Calu3 (cell line): ENCODE measurements at regions not wholly inside any gene's neighbourhood (a gene's known extent, or its start where the extent isn't known, plus 50 kb on each side); places are given as distances from the start of the nearest gene placed in this dataset.

Source experiments
- BruUV-seq: library from RNA; stranded (reverse); fragments of 400-500 nt; replicated peaks from 2 replicates; lab custom pipeline; 2021; lab: Mats Ljungman, UMichigan
- CTCF ChIA-PET: fragments of 300-600 bp; sonication (Branson Sonifier 250); formaldehyde crosslinking; loops from one replicate; lab custom pipeline; 2022; ENCODE audit warnings: antibody characterized with exemption; lab: Charles Lee
- DNase-seq: peaks from one replicate; pipeline ENCODE4 v3.0.0; 2022
- H3K27ac Mint-ChIP-seq: one replicate; pipeline ENCODE4 v1.8.0; 2022; ENCODE audit warnings: mixed read lengths; ENCODE audit not compliant: unreplicated experiment
- H3K27me3 Mint-ChIP-seq: one replicate; pipeline ENCODE4 v1.8.0; 2022; ENCODE audit warnings: mixed read lengths; ENCODE audit not compliant: unreplicated experiment
- H3K36me3 Mint-ChIP-seq: one replicate; pipeline ENCODE4 v1.8.0; 2022; ENCODE audit warnings: mild to moderate bottlenecking, moderate library complexity, mixed read lengths; ENCODE audit not compliant: insufficient read depth, unreplicated experiment
- H3K4me1 Mint-ChIP-seq: one replicate; pipeline ENCODE4 v1.8.0; 2022; ENCODE audit warnings: mild to moderate bottlenecking, low read depth, mixed read lengths; ENCODE audit not compliant: unreplicated experiment
- H3K4me3 Mint-ChIP-seq: one replicate; pipeline ENCODE4 v1.8.0; 2022; ENCODE audit warnings: mild to moderate bottlenecking, low read depth, moderate library complexity, mixed read lengths; ENCODE audit not compliant: unreplicated experiment
- H3K9me3 Mint-ChIP-seq: one replicate; pipeline ENCODE4 v1.8.0; 2022; ENCODE audit warnings: low read depth, mixed read lengths; ENCODE audit not compliant: unreplicated experiment
- CTCF ChIP-seq: fragments of 200-600 bp; IDR thresholded peaks from one replicate; pipeline ENCODE4 v1.8.0; 2022; ENCODE audit warnings: antibody characterized with exemption; ENCODE audit not compliant: unreplicated experiment
- intact Hi-C: fragments of 100-400 bp; cut with micrococcal nuclease; formaldehyde crosslinking; loops from one replicate; pipeline ENCODE4 v1.10.0; 2022; ENCODE audit not compliant: unreplicated experiment

- Mint-ChIP-seq H3K27ac (no peak overlapping the region), H3K9me3 (no peaks in the 10 kb centered on the region), H3K36me3 (no peaks in the 10 kb centered on the region), H3K4me1 (no peaks in the 10 kb centered on the region), H3K27me3 (peaks cover 46% of the 10 kb centered on the region), H3K4me3 (no peak overlapping the region)
- intact Hi-C loops = no loop called here
- BruUV-seq = no TSS peak
- DNase-seq = no peak
- TF ChIP-seq CTCF = no peak
- CTCF ChIA-PET = interaction anchor here (0.5 to 3.9 kb wide), 9 partner anchors 9 to 1686 kb away, joined by 3 to 56 read pairs (median 4); partner anchors contain the start of gene GALNT18
These were observed 171.2 kb upstream of the ZBED5 start for GRCh38 chr11:11029027-11029426.

GRCh38 chr11:11028017-11028692 lies 170.3 kb upstream of the ZBED5 start:
- BruUV-seq = no TSS peak
- TF ChIP-seq CTCF = peak; percentile 66
- intact Hi-C loops = loop anchor here (1.0 kb wide), 1 partner anchor 759 kb away; no protein-coding TSS in a partner anchor
- Mint-ChIP-seq H3K4me3 (no peak overlapping the region), H3K27me3 (peaks cover 43% of the 10 kb centered on the region), H3K27ac (no peak overlapping the region), H3K9me3 (no peaks in the 10 kb centered on the region), H3K4me1 (no peaks in the 10 kb centered on the region), H3K36me3 (no peaks in the 10 kb centered on the region)
- peak; percentile 87 for DNase-seq
- CTCF ChIA-PET = interaction anchor here (0.5 to 3.9 kb wide), 22 partner anchors 10 to 1685 kb away, joined by 3 to 56 read pairs (median 4); partner anchors contain the start of gene GALNT18

GRCh38 chr11:11027288-11027687 lies 169.4 kb upstream of the ZBED5 start:
- Mint-ChIP-seq H3K36me3 (no peaks in the 10 kb centered on the region), H3K4me1 (no peaks in the 10 kb centered on the region), H3K27ac (no peak overlapping the region), H3K4me3 (no peak overlapping the region), H3K9me3 (no peaks in the 10 kb centered on the region), H3K27me3 (peaks cover 35% of the 10 kb centered on the region)
- CTCF ChIA-PET = interaction anchor here (0.5 to 3.9 kb wide), 6 partner anchors 50 to 760 kb away, joined by 4 to 56 read pairs (median 8); no protein-coding TSS in a partner anchor
- no peak for TF ChIP-seq CTCF
- intact Hi-C loops = no loop called here
- DNase-seq = no peak
- BruUV-seq = no TSS peak

- Mint-ChIP-seq H3K36me3 (no peaks in the 10 kb centered on the region), H3K4me1 (no peaks in the 10 kb centered on the region), H3K27ac (no peak overlapping the region), H3K4me3 (no peak overlapping the region), H3K27me3 (peaks cover 26% of the 10 kb centered on the region), H3K9me3 (no peaks in the 10 kb centered on the region)
- intact Hi-C loops = no loop called here
- DNase-seq = no peak
- CTCF ChIA-PET = interaction anchor here (1.1 to 3.3 kb wide), 2 partner anchors 91 to 748 kb away, joined by 3 to 30 read pairs; no protein-coding TSS in a partner anchor
- TF ChIP-seq CTCF = no peak
- no TSS peak for BruUV-seq
These were observed 167.2 kb upstream of the ZBED5 start for GRCh38 chr11:11025087-11025486.
